ENCODE measurements at regions not wholly inside any gene's neighbourhood (a gene's known extent, or its start where the extent isn't known, plus 50 kb on each side); places are given as distances from the start of the nearest gene placed in this dataset.

- Histone ChIP-seq H2AK5ac (ENCODE audit: low read depth, low read length) (no peak overlapping the region), H3K14ac (ENCODE audit: insufficient read length) (no peak overlapping the region), H3K4me1 (replicated peaks in 1 of 4; ENCODE audit: control insufficient read depth in 3 of 4, insufficient read depth in 4 of 4, low read length in 3 of 4) (no peaks in the 10 kb centered on the region), H3K4ac (replicated peaks; ENCODE audit: insufficient read length, low read depth, low read length) (no peak overlapping the region), H3K27ac (ENCODE audit: low read depth, low read length) (no peak overlapping the region), H3K18ac (ENCODE audit: extremely low read depth, low read length) (no peak overlapping the region), H3K9me3 (ENCODE audit: insufficient read depth in 2 of 2, low read depth in 1 of 2, low read length in 1 of 2) (no peaks in the 10 kb centered on the region), H3K9ac (replicated peaks in 1 of 4; ENCODE audit: extremely low read depth in 1 of 4, low read depth in 3 of 4, low read length in 3 of 4) (no peak overlapping the region), H2BK15ac (ENCODE audit: low read length) (no peak overlapping the region), H4K20me1 (replicated peaks in 1 of 2; ENCODE audit: control insufficient read depth in 1 of 2, insufficient read depth in 2 of 2, low read length in 2 of 2) (no peaks in the 10 kb centered on the region), H2BK12ac (ENCODE audit: low read depth, low read length) (no peak overlapping the region), H4K91ac (replicated peaks; ENCODE audit: insufficient read length, low read length) (no peak overlapping the region), H2AFZ (ENCODE audit: low read length) (no peak overlapping the region), H4K5ac (ENCODE audit: insufficient read length, low read depth, low read length) (no peak overlapping the region), H3K27me3 (replicated peaks in 1 of 4; ENCODE audit: control insufficient read depth in 3 of 4, extremely low read depth in 1 of 4, insufficient read depth in 3 of 4, low read length in 3 of 4) (no peaks in the 10 kb centered on the region), H2BK20ac (ENCODE audit: low read length) (no peak overlapping the region), H3K79me1 (ENCODE audit: low read depth, low read length) (no peaks in the 10 kb centered on the region), H3K36me3 (ENCODE audit: control insufficient read depth in 2 of 4, insufficient read depth in 4 of 4, low read length in 3 of 4) (no peaks in the 10 kb centered on the region), H3K4me2 (ENCODE audit: insufficient read depth in 1 of 2, low read depth in 2 of 2, low read length in 2 of 2) (no peak overlapping the region), H2BK5ac (ENCODE audit: low read depth, low read length) (no peak overlapping the region), H4K8ac (ENCODE audit: extremely low read depth, insufficient read depth, low read length) (no peak overlapping the region), H3K23me2 (ENCODE audit: low read depth, low read length) (no peaks in the 10 kb centered on the region), H3K56ac (replicated peaks; ENCODE audit: insufficient read length, low read depth, low read length) (no peak overlapping the region), H3K4me3 (ENCODE audit: extremely low read depth in 1 of 4, insufficient read depth in 2 of 4, low read depth in 3 of 4, low read length in 4 of 4) (no peak overlapping the region), H3K23ac (ENCODE audit: insufficient read length) (no peak overlapping the region), H3K79me2 (ENCODE audit: control insufficient read depth in 1 of 2, insufficient read depth in 2 of 2, low read length in 2 of 2) (no peaks in the 10 kb centered on the region), H2BK120ac (replicated peaks; ENCODE audit: low read depth, low read length) (no peak overlapping the region)
- no peak for FAIRE-seq
- TF ChIP-seq SIX5 (IDR thresholded peaks at IDR 0.05; ENCODE audit: low read depth, low read length): no peak
- no peak for TF ChIP-seq CHD1 (IDR thresholded peaks at IDR 0.05; ENCODE audit: low read depth, low read length)
- no peak for TF ChIP-seq RBBP5 (IDR thresholded peaks at IDR 0.05; ENCODE audit: borderline replicate concordance, low read depth, low read length)
- no peak for TF ChIP-seq PHF8 (conservative IDR thresholded peaks at IDR 0.05; ENCODE audit: low read depth, low read length)
- TF ChIP-seq CEBPB (IDR thresholded peaks at IDR 0.05; ENCODE audit: low read depth, low read length): no peak
- no peak for TF ChIP-seq RNF2 (IDR thresholded peaks at IDR 0.05; ENCODE audit: borderline replicate concordance, low read depth, low read length, missing control alignments, poor library complexity, severe bottlenecking)
- TF ChIP-seq KDM1A (IDR thresholded peaks at IDR 0.05; ENCODE audit: borderline replicate concordance, low read length): no peak
- no peak for TF ChIP-seq TAF1 (IDR thresholded peaks at IDR 0.05; ENCODE audit: low read depth, low read length)
- no peak for TF ChIP-seq CHD2 (IDR thresholded peaks at IDR 0.05; ENCODE audit: low read length)
- no peak for TF ChIP-seq CBX8 (IDR thresholded peaks at IDR 0.05; ENCODE audit: borderline replicate concordance, low read depth, low read length)
- no peak for TF ChIP-seq E2F6 (IDR thresholded peaks at IDR 0.05)
- CTCF ChIA-PET (ENCODE audit: partially characterized antibody): interaction anchor here (0.6 to 1.3 kb wide), 3 partner anchors 9 to 729 kb away, joined by 3 to 8 read pairs (median 3); no protein-coding TSS in a partner anchor
- WGBS, 2 experiments (ENCODE audit: extremely low coverage in 1 of 2, insufficient coverage in 1 of 2, insufficient read length in 1 of 2, insufficient replicate concordance in 2 of 2, low coverage in 1 of 2, low lambda C conversion rate in 2 of 2, missing lambda C conversion rate in 1 of 2): 80% methylated on average over 5 of the region's 5 CpGs; no CpG with 5 or more reads in 1 of the 2 experiments
- POLR2A ChIA-PET (ENCODE audit: partially characterized antibody): no interaction called here
- no peak for DNase-seq (ENCODE audit: low read depth in 1 of 2, low spot score in 2 of 2)
Observed at GRCh38 chr5:143606043-143606752, 202.7 kb upstream of the NR3C1 start.
